H9 (cell line): ENCODE measurements at regions not wholly inside any gene's neighbourhood (a gene's known extent, or its start where the extent isn't known, plus 50 kb on each side); places are given as distances from the start of the nearest gene placed in this dataset.

Experiments used
- DNase-seq: peaks from one replicate; pipeline ENCODE4 v3.0.0-alpha.2; 2017
- H2AFZ ChIP-seq: one replicate; pipeline ENCODE4 v1.6.1; 2013; ENCODE audit warnings: mild to moderate bottlenecking, low read length, control low read depth, moderate library complexity
- H2AK5ac ChIP-seq: 2 replicates; pipeline ENCODE4 v1.6.1; 2013; ENCODE audit warnings: low read length, control low read depth, mixed read lengths; ENCODE audit not compliant: insufficient read length
- H2BK120ac ChIP-seq: one replicate; pipeline ENCODE4 v1.6.1; 2013; ENCODE audit warnings: low read depth, mild to moderate bottlenecking, low read length, control low read depth, inconsistent platforms; ENCODE audit not compliant: poor library complexity, severe bottlenecking
- H2BK12ac ChIP-seq: 2 replicates; pipeline ENCODE4 v1.6.1; 2013; ENCODE audit warnings: low read length, control low read depth, mixed read lengths, low read depth; ENCODE audit not compliant: insufficient read length
- H2BK15ac ChIP-seq: 2 replicates; pipeline ENCODE4 v1.6.1; 2013; ENCODE audit warnings: low read depth, low read length, control low read depth
- H2BK20ac ChIP-seq: one replicate; pipeline ENCODE4 v1.6.1; 2013; ENCODE audit warnings: low read depth, mild to moderate bottlenecking, low read length, control low read depth, inconsistent platforms; ENCODE audit not compliant: poor library complexity, severe bottlenecking
- H2BK5ac ChIP-seq: 2 replicates; pipeline ENCODE4 v1.6.1; 2013; ENCODE audit warnings: low read length, control low read depth, mixed read lengths; ENCODE audit not compliant: insufficient read length
- H3K14ac ChIP-seq: 2 replicates; pipeline ENCODE4 v1.6.1; 2013; ENCODE audit warnings: low read length, control low read depth; ENCODE audit not compliant: insufficient read depth
- H3K18ac ChIP-seq: 2 replicates; pipeline ENCODE4 v1.6.1; 2013; ENCODE audit warnings: low read depth, mild to moderate bottlenecking, mixed read lengths, low read length, control low read depth; ENCODE audit not compliant: insufficient read length
- H3K23ac ChIP-seq: 2 replicates; pipeline ENCODE4 v1.6.1; 2013; ENCODE audit warnings: low read length, control low read depth, mixed read lengths, low read depth; ENCODE audit not compliant: insufficient read length
- H3K23me2 ChIP-seq: 2 replicates; pipeline ENCODE4 v1.6.1; 2013; ENCODE audit warnings: low read depth, mild to moderate bottlenecking, mixed read lengths, low read length, control low read depth; ENCODE audit not compliant: insufficient read length, poor library complexity, severe bottlenecking
- H3K27ac ChIP-seq: 2 replicates; pipeline ENCODE4 v1.5.1; 2013; ENCODE audit warnings: low read length, control low read depth, mixed read lengths, low read depth; ENCODE audit not compliant: insufficient read length
- H3K27me3 ChIP-seq: 2 replicates; pipeline ENCODE4 v1.6.1; 2013; ENCODE audit warnings: low read length, control low read depth, inconsistent platforms; ENCODE audit not compliant: insufficient read depth
- H3K4ac ChIP-seq: 2 replicates; pipeline ENCODE4 v1.6.1; 2013; ENCODE audit warnings: low read depth, mild to moderate bottlenecking, control low read depth, inconsistent platforms, low read length, moderate library complexity
- H3K4me1 ChIP-seq: 2 replicates; pipeline ENCODE4 v1.6.1; 2013; ENCODE audit warnings: low read length, control low read depth, inconsistent platforms; ENCODE audit not compliant: insufficient read depth
- H3K4me2 ChIP-seq: 2 replicates; pipeline ENCODE4 v1.6.1; 2013; ENCODE audit warnings: low read length, control low read depth, mixed read lengths; ENCODE audit not compliant: insufficient read length, insufficient read depth
- H3K56ac ChIP-seq: 2 replicates; pipeline ENCODE4 v1.6.1; 2013; ENCODE audit warnings: low read depth, mild to moderate bottlenecking, mixed read lengths, low read length, control low read depth; ENCODE audit not compliant: insufficient read length
- H3K79me1 ChIP-seq: 2 replicates; pipeline ENCODE4 v1.6.1; 2013; ENCODE audit warnings: low read depth, mild to moderate bottlenecking, moderate library complexity, low read length, control low read depth, inconsistent platforms; ENCODE audit not compliant: insufficient read depth, poor library complexity, severe bottlenecking
- H3K79me2 ChIP-seq: 2 replicates; pipeline ENCODE4 v1.6.1; 2013; ENCODE audit warnings: low read length, control low read depth, inconsistent platforms; ENCODE audit not compliant: insufficient read depth
- H3K9ac ChIP-seq: 2 replicates; pipeline ENCODE4 v1.6.1; 2013; ENCODE audit warnings: low read length, control low read depth, mixed read lengths; ENCODE audit not compliant: insufficient read length; ENCODE audit errors: extremely low read depth
- H3K9me3 ChIP-seq: one replicate; pipeline ENCODE4 v1.6.1; 2013; ENCODE audit warnings: low read depth, low read length, inconsistent platforms; ENCODE audit not compliant: control insufficient read depth
- H3T11ph ChIP-seq: one replicate; pipeline ENCODE4 v1.6.1; 2013; ENCODE audit warnings: mild to moderate bottlenecking, low read length, control low read depth, inconsistent platforms
- H4K20me1 ChIP-seq: one replicate; pipeline ENCODE4 v1.6.1; 2013; ENCODE audit not compliant: control insufficient read depth, insufficient read length, insufficient read depth
- H4K5ac ChIP-seq: 2 replicates; pipeline ENCODE4 v1.6.1; 2013; ENCODE audit warnings: low read depth, mild to moderate bottlenecking, mixed read lengths, low read length, control low read depth; ENCODE audit not compliant: insufficient read length
- H4K8ac ChIP-seq: replicated peaks from 2 replicates; pipeline ENCODE4 v1.6.1; 2013; ENCODE audit warnings: low read length, control low read depth, mixed read lengths, low read depth; ENCODE audit not compliant: insufficient read length
- H4K91ac ChIP-seq: 2 replicates; pipeline ENCODE4 v1.6.1; 2013; ENCODE audit warnings: low read depth, mild to moderate bottlenecking, moderate library complexity, mixed read lengths, low read length, control low read depth; ENCODE audit not compliant: insufficient read length
- H3K27ac Mint-ChIP-seq, 3 experiments: 2 replicates in 2 of 3; 3 replicates in 1 of 3; pipeline ENCODE4 v1.8.0; 2020 to 2021; ENCODE audit warnings: mixed read lengths in 3 of 3, mild to moderate bottlenecking in 1 of 3, moderate library complexity in 1 of 3
- H3K27me3 Mint-ChIP-seq: 2 replicates; pipeline ENCODE4 v1.8.0; 2021; ENCODE audit warnings: low read depth, mild to moderate bottlenecking, moderate library complexity, mixed read lengths
- H3K36me3 Mint-ChIP-seq, 3 experiments: 2 replicates in 2 of 3; 3 replicates in 1 of 3; pipeline ENCODE4 v1.8.0; 2020 to 2021; ENCODE audit warnings: low read depth in 3 of 3, mixed read lengths in 3 of 3; ENCODE audit not compliant: insufficient read depth in 1 of 3
- H3K4me1 Mint-ChIP-seq, 2 experiments: 2 replicates each; pipeline ENCODE4 v1.8.0; 2020; ENCODE audit warnings: mixed read lengths in 2 of 2
- H3K4me3 Mint-ChIP-seq, 2 experiments: 2 replicates in 1 of 2; 3 replicates in 1 of 2; pipeline ENCODE4 v1.8.0; 2020 to 2021; ENCODE audit warnings: mild to moderate bottlenecking in 2 of 2, mixed read lengths in 2 of 2, moderate library complexity in 1 of 2
- H3K9me3 Mint-ChIP-seq, 2 experiments: 2 replicates in 1 of 2; 3 replicates in 1 of 2; pipeline ENCODE4 v1.8.0; 2020; ENCODE audit warnings: mild to moderate bottlenecking in 2 of 2, mixed read lengths in 2 of 2, moderate library complexity in 1 of 2
- CTCF ChIP-seq: fragments of 200-600 bp; sonication (generic); conservative IDR thresholded peaks from 3 replicates; pipeline ENCODE4 v1.8.0; 2021; ENCODE audit warnings: antibody characterized with exemption, mild to moderate bottlenecking

- H3K4me1 ChIP-seq, result no peaks in the 10 kb centered on the region
- H2BK120ac ChIP-seq, result no peak overlapping the region
- no peak for TF ChIP-seq CTCF
- H3K18ac ChIP-seq, result no peak overlapping the region
- H2BK15ac ChIP-seq, result no peak overlapping the region
- no peaks in the 10 kb centered on the region for H4K20me1 ChIP-seq
- H3K9ac ChIP-seq, result no peak overlapping the region
- H3T11ph ChIP-seq, result no peak overlapping the region
- H3K56ac ChIP-seq, result no peak overlapping the region
- no peak overlapping the region for H3K23ac ChIP-seq
- H4K8ac ChIP-seq, result no peak overlapping the region
- Mint-ChIP-seq H3K27me3 (no peaks in the 10 kb centered on the region), H3K4me3 (no peak overlapping the region), H3K36me3 (peaks cover 0 to 6% (median 0%) of the 10 kb centered on the region in 3 experiments; a peak in 2 of 7 replicates), H3K27ac (no peak overlapping the region), H3K4me1 (peaks cover 0 to 5% of the 10 kb centered on the region in 2 experiments; a peak in 2 of 4 replicates), H3K9me3 (peaks cover 4 to 7% of the 10 kb centered on the region in 2 experiments; a peak in 3 of 5 replicates)
- no peaks in the 10 kb centered on the region for H3K79me2 ChIP-seq
- H3K4ac ChIP-seq, result no peak overlapping the region
- H3K9me3 ChIP-seq, result no peaks in the 10 kb centered on the region
- no peaks in the 10 kb centered on the region for H3K27me3 ChIP-seq
- H4K5ac ChIP-seq, result no peak overlapping the region
- H2AK5ac ChIP-seq, result no peak overlapping the region
- H2BK20ac ChIP-seq, result no peak overlapping the region
- H3K14ac ChIP-seq, result no peak overlapping the region
- no peaks in the 10 kb centered on the region for H3K23me2 ChIP-seq
- no peak overlapping the region for H3K4me2 ChIP-seq
- no peaks in the 10 kb centered on the region for H3K79me1 ChIP-seq
- H4K91ac ChIP-seq, result no peak overlapping the region
- H2AFZ ChIP-seq, result no peak overlapping the region
- H3K27ac ChIP-seq, result no peak overlapping the region
- no peak overlapping the region for H2BK12ac ChIP-seq
- DNase-seq, result no peak
- H2BK5ac ChIP-seq, result no peak overlapping the region
These were observed 89.2 kb upstream of the BMPER start for GRCh38 chr7:33816106-33816505.
